ENCODE measurements at regions not wholly inside any gene's neighbourhood (a gene's known extent, or its start where the extent isn't known, plus 50 kb on each side); places are given as distances from the start of the nearest gene placed in this dataset.

- H3K36me3 ChIP-seq (replicated peaks) = no peaks in the 10 kb centered on the region
- no peak for TF ChIP-seq CTCF (IDR thresholded peaks at IDR 0.05; ENCODE audit: low read depth, low read length, missing control alignments)
- H3K4me3 ChIP-seq (ENCODE audit: low read depth, low read length) = no peak overlapping the region
- in situ Hi-C loops (cut with HindIII; ENCODE audit: low pct_ligation_motif_present, low sequenced_read_pairs) = no loop called here
- no peak overlapping the region for H3K27ac ChIP-seq
- no peak for DNase-seq
- no peaks in the 10 kb centered on the region for H3K27me3 ChIP-seq (replicated peaks)
Measured at GRCh38 chr6:44702292-44702691, 314.8 kb downstream of the CDC5L start.

GRCh38 chr6:44704240-44705150 lies 317.0 kb downstream of the CDC5L start:
- Histone ChIP-seq H3K4me3 (ENCODE audit: low read depth, low read length) (no peak overlapping the region), H3K36me3 (replicated peaks) (no peaks in the 10 kb centered on the region), H3K27me3 (replicated peaks) (no peaks in the 10 kb centered on the region), H3K27ac (no peak overlapping the region)
- no peak for TF ChIP-seq CTCF (IDR thresholded peaks at IDR 0.05; ENCODE audit: low read depth, low read length, missing control alignments)
- no peak for DNase-seq
- in situ Hi-C loops (cut with HindIII; ENCODE audit: low pct_ligation_motif_present, low sequenced_read_pairs) = no loop called here

- Histone ChIP-seq H3K27me3 (replicated peaks) (no peaks in the 10 kb centered on the region), H3K36me3 (replicated peaks) (no peaks in the 10 kb centered on the region), H3K27ac (no peak overlapping the region), H3K4me3 (ENCODE audit: low read depth, low read length) (no peak overlapping the region)
- DNase-seq = no peak
- in situ Hi-C loops (cut with HindIII; ENCODE audit: low pct_ligation_motif_present, low sequenced_read_pairs) = no loop called here
- TF ChIP-seq CTCF (IDR thresholded peaks at IDR 0.05; ENCODE audit: low read depth, low read length, missing control alignments) = no peak
Measured at GRCh38 chr6:44705596-44705995, 318.1 kb downstream of the CDC5L start.

- Histone ChIP-seq H3K27me3 (replicated peaks) (no peaks in the 10 kb centered on the region), H3K36me3 (replicated peaks) (no peaks in the 10 kb centered on the region), H3K4me3 (ENCODE audit: low read depth, low read length) (no peak overlapping the region), H3K27ac (no peak overlapping the region)
- TF ChIP-seq CTCF (IDR thresholded peaks at IDR 0.05; ENCODE audit: low read depth, low read length, missing control alignments) = no peak
- no peak for DNase-seq
- in situ Hi-C loops (cut with HindIII; ENCODE audit: low pct_ligation_motif_present, low sequenced_read_pairs) = no loop called here
Measured at GRCh38 chr6:44706011-44706410, 318.5 kb downstream of the CDC5L start.

GRCh38 chr6:44708208-44708607 lies 320.7 kb downstream of the CDC5L start:
- no peak for TF ChIP-seq CTCF (IDR thresholded peaks at IDR 0.05; ENCODE audit: low read depth, low read length, missing control alignments)
- no peak overlapping the region for H3K4me3 ChIP-seq (ENCODE audit: low read depth, low read length)
- no peak for DNase-seq
- no peaks in the 10 kb centered on the region for H3K36me3 ChIP-seq (replicated peaks)
- H3K27ac ChIP-seq = no peak overlapping the region
- H3K27me3 ChIP-seq (replicated peaks) = no peaks in the 10 kb centered on the region
- in situ Hi-C loops (cut with HindIII; ENCODE audit: low pct_ligation_motif_present, low sequenced_read_pairs) = no loop called here
